CD14-positive monocyte (primary cell): ENCODE measurements at regions not wholly inside any gene's neighbourhood (a gene's known extent, or its start where the extent isn't known, plus 50 kb on each side); places are given as distances from the start of the nearest gene placed in this dataset.

Experiments
- DNase-seq, 3 donors: peaks; one replicate each; pipeline ENCODE4 v3.0.0-alpha.2; 2011 to 2022
- H2AFZ ChIP-seq: 2 replicates; pipeline ENCODE4 v1.6.0; 2012; ENCODE audit warnings: mild to moderate bottlenecking, low read depth, low read length, inconsistent platforms; ENCODE audit not compliant: insufficient read depth, poor library complexity, severe bottlenecking
- H3K27ac ChIP-seq, 2 donors: 1 replicate in 1 of 2; 2 replicates in 1 of 2; pipeline ENCODE4 v1.5.1; 2012 to 2013; ENCODE audit warnings: low read length in 2 of 2, control low read depth in 1 of 2, inconsistent platforms in 1 of 2, low read depth in 1 of 2, mild to moderate bottlenecking in 1 of 2
- H3K27me3 ChIP-seq, 2 donors: one replicate each; pipeline versions ENCODE4 v1.6.0 to v1.6.1; 2011 to 2013; ENCODE audit warnings: low read length in 2 of 2; ENCODE audit not compliant: control insufficient read depth in 2 of 2, insufficient read depth in 2 of 2
- H3K36me3 ChIP-seq, 2 donors: replicated peaks in 1 of 2; 1 replicate in 1 of 2; 2 replicates in 1 of 2; pipeline versions ENCODE4 v1.5.1 to v1.6.1; 2012 to 2013; ENCODE audit warnings: low read length in 2 of 2, control low read depth in 1 of 2, inconsistent platforms in 1 of 2, mild to moderate bottlenecking in 1 of 2; ENCODE audit not compliant: insufficient read depth in 2 of 2, control insufficient read depth in 1 of 2
- H3K4me1 ChIP-seq, 2 donors: 1 replicate in 1 of 2; 2 replicates in 1 of 2; pipeline versions ENCODE4 v1.5.1 to v1.6.1; 2012 to 2013; ENCODE audit warnings: low read length in 2 of 2, control low read depth in 1 of 2, inconsistent platforms in 1 of 2, mild to moderate bottlenecking in 1 of 2, moderate library complexity in 1 of 2; ENCODE audit not compliant: insufficient read depth in 2 of 2, control insufficient read depth in 1 of 2
- H3K4me2 ChIP-seq: replicated peaks from 2 replicates; pipeline ENCODE3; 2012; ENCODE audit warnings: low read length, moderate library complexity, mild to moderate bottlenecking; ENCODE audit not compliant: poor library complexity, severe bottlenecking; ENCODE audit errors: extremely low read depth
- H3K4me3 ChIP-seq, 3 experiments: fragments of 200-600 bp in 1 of 3; sonication (generic) in 1 of 3; replicated peaks in 1 of 3; 1 replicate in 2 of 3; 2 replicates in 1 of 3; pipeline ENCODE4 v1.5.1; 2011 to 2013; ENCODE audit warnings: low read length in 3 of 3, mild to moderate bottlenecking in 3 of 3, control low read depth in 2 of 3, low read depth in 2 of 3, inconsistent platforms in 1 of 3, moderate library complexity in 1 of 3
- H3K79me2 ChIP-seq: 2 replicates; pipeline ENCODE4 v1.6.0; 2012; ENCODE audit warnings: mild to moderate bottlenecking, control low read depth, inconsistent platforms, low read length, moderate library complexity; ENCODE audit not compliant: insufficient read depth
- H3K9ac ChIP-seq: 2 replicates; pipeline ENCODE4 v1.6.0; 2017; ENCODE audit warnings: low read length, mild to moderate bottlenecking; ENCODE audit not compliant: insufficient read depth, poor library complexity, severe bottlenecking
- H3K9me3 ChIP-seq, 2 donors: replicated peaks in 1 of 2; 1 replicate in 1 of 2; 2 replicates in 1 of 2; pipeline versions ENCODE4 v1.5.1 to v1.6.1; 2012 to 2013; ENCODE audit warnings: low read length in 2 of 2, control low read depth in 1 of 2; ENCODE audit not compliant: control insufficient read depth in 1 of 2, insufficient read depth in 1 of 2
- H4K20me1 ChIP-seq: 2 replicates; pipeline ENCODE4 v1.6.0; 2012; ENCODE audit warnings: mild to moderate bottlenecking, low read length, control low read depth, moderate library complexity; ENCODE audit not compliant: insufficient read depth
- H3K27ac Mint-ChIP-seq, 7 donors: one replicate each; pipeline ENCODE4 v1.8.0; 2020; ENCODE audit warnings: mild to moderate bottlenecking in 7 of 7, mixed read lengths in 7 of 7, moderate library complexity in 6 of 7, inconsistent platforms in 2 of 7
- H3K27me3 Mint-ChIP-seq, 3 donors: one replicate each; pipeline ENCODE4 v1.8.0; 2021 to 2022; ENCODE audit warnings: low read depth in 3 of 3, mild to moderate bottlenecking in 3 of 3, mixed read lengths in 3 of 3, moderate library complexity in 3 of 3, inconsistent platforms in 1 of 3
- H3K36me3 Mint-ChIP-seq, 2 donors: one replicate each; pipeline ENCODE4 v1.8.0; 2020; ENCODE audit warnings: mixed read lengths in 2 of 2, inconsistent platforms in 1 of 2, mild to moderate bottlenecking in 1 of 2
- H3K4me1 Mint-ChIP-seq: one replicate; pipeline ENCODE4 v1.8.0; 2020; ENCODE audit warnings: mild to moderate bottlenecking, mixed read lengths
- H3K4me3 Mint-ChIP-seq, 2 donors: one replicate each; pipeline ENCODE4 v1.8.0; 2020; ENCODE audit warnings: mild to moderate bottlenecking in 2 of 2, mixed read lengths in 2 of 2, moderate library complexity in 1 of 2
- H3K9me3 Mint-ChIP-seq, 7 donors: one replicate each; pipeline ENCODE4 v1.8.0; 2020 to 2022; ENCODE audit warnings: mixed read lengths in 7 of 7, mild to moderate bottlenecking in 6 of 7, moderate library complexity in 6 of 7, inconsistent platforms in 2 of 7
- WGBS: methylation state at CpG from one replicate; pipeline ENCODE4 v1.1.5; 2013; ENCODE audit warnings: missing lambda C conversion rate; ENCODE audit not compliant: insufficient coverage; 5-methylcytosine and 5-hydroxymethylcytosine counted together
- intact Hi-C, 2 donors: fragments of 100-400 bp; cut with micrococcal nuclease; formaldehyde crosslinking; loops; one replicate each; pipeline versions ENCODE4 v1.15.0 to v1.15.1; 2023
- TF ChIP-seq, protein P1 (sequence below): fragments of 200-600 bp; IDR thresholded peaks from one replicate; pipeline ENCODE4 v1.8.0; 2022; ENCODE audit warnings: antibody characterized with exemption, mild to moderate bottlenecking

DNA sequence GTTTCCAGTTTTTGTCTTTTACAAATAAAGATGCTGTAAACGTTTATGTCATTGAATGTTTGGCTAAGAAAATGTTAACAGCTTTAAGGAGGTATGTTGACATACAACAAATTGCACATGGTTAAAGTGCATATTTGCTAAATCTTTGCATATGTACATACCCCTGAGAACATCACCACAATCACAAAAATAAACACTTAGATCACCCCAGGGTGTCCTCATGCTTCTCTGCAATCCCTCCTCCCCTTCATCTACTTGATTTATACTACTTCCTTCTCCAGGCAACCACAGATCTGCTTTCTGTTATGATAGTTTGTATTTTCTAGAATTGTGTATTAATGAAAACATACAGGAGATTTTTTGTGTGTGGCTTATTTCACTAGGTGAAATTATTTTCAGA, 209.5 kb downstream of the GLRX3 start:
- Histone ChIP-seq H3K4me1 (no peaks in the 10 kb centered on the region), H2AFZ (no peak overlapping the region), H3K79me2 (no peaks in the 10 kb centered on the region), H3K4me2 (no peak overlapping the region), H3K27ac (no peak overlapping the region), H3K27me3 (no peaks in the 10 kb centered on the region), H3K9me3 (no peaks in the 10 kb centered on the region), H3K36me3 (no peaks in the 10 kb centered on the region), H4K20me1 (no peaks in the 10 kb centered on the region), H3K4me3 (no peak overlapping the region), H3K9ac (no peak overlapping the region)
- Mint-ChIP-seq H3K4me1 (no peaks in the 10 kb centered on the region), H3K27me3 (peaks cover 2 to 9% (median 3%) of the 10 kb centered on the region in 3 donors), H3K36me3 (no peaks in the 10 kb centered on the region), H3K9me3 (peaks cover 0 to 3% (median 0%) of the 10 kb centered on the region in 7 donors), H3K27ac (no peak overlapping the region), H3K4me3 (no peak overlapping the region)
- no CpG with 5 or more reads among the region's 1 CpG for WGBS
- DNase-seq: no peak
- intact Hi-C loops: no loop called here
- TF ChIP-seq, protein P1, sequence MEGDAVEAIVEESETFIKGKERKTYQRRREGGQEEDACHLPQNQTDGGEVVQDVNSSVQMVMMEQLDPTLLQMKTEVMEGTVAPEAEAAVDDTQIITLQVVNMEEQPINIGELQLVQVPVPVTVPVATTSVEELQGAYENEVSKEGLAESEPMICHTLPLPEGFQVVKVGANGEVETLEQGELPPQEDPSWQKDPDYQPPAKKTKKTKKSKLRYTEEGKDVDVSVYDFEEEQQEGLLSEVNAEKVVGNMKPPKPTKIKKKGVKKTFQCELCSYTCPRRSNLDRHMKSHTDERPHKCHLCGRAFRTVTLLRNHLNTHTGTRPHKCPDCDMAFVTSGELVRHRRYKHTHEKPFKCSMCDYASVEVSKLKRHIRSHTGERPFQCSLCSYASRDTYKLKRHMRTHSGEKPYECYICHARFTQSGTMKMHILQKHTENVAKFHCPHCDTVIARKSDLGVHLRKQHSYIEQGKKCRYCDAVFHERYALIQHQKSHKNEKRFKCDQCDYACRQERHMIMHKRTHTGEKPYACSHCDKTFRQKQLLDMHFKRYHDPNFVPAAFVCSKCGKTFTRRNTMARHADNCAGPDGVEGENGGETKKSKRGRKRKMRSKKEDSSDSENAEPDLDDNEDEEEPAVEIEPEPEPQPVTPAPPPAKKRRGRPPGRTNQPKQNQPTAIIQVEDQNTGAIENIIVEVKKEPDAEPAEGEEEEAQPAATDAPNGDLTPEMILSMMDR: no peak

DNA sequence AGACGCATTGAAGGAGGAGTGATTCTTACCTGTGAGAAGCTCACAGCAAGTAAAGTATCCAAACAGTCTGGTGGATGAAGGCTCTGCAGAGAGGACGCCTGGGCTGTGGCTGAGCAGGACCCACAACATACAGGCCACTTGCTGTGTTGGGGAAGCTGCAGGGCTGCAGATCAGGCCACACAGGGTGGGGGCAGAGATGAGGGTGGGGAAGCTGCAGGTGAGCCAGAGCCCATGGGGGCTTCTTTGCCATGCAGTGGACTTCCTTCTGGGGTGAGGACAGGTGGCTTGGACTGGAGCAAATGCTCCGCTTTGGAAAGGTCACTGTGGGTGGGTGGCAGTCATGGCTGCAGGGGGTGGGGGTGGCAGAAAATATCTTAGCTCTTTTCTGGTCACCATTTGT, 214.8 kb downstream of the GLRX3 start:
- H3K36me3 ChIP-seq: no peaks in the 10 kb centered on the region
- Mint-ChIP-seq H3K9me3 (peaks cover 0 to 4% (median 0%) of the 10 kb centered on the region in 7 donors), H3K4me3 (no peak overlapping the region), H3K27me3 (peaks cover 0 to 9% (median 2%) of the 10 kb centered on the region in 3 donors), H3K4me1 (no peaks in the 10 kb centered on the region), H3K36me3 (no peaks in the 10 kb centered on the region), H3K27ac (no peak overlapping the region)
- 79% methylated on average over 2 of the region's 3 CpGs for WGBS
- no peak overlapping the region for H2AFZ ChIP-seq
- H3K4me1 ChIP-seq: no peaks in the 10 kb centered on the region
- TF ChIP-seq, protein P1: no peak
- H3K9me3 ChIP-seq: no peaks in the 10 kb centered on the region
- DNase-seq: no peak
- H3K79me2 ChIP-seq: no peaks in the 10 kb centered on the region
- no peak overlapping the region for H3K4me2 ChIP-seq
- no peak overlapping the region for H3K9ac ChIP-seq
- no peaks in the 10 kb centered on the region for H3K27me3 ChIP-seq
- no peaks in the 10 kb centered on the region for H4K20me1 ChIP-seq
- no peak overlapping the region for H3K4me3 ChIP-seq
- no peak overlapping the region for H3K27ac ChIP-seq
- intact Hi-C loops: no loop called here
